ENCODE measurements at regions not wholly inside any gene's neighbourhood (a gene's known extent, or its start where the extent isn't known, plus 50 kb on each side); places are given as distances from the start of the nearest gene placed in this dataset.
"Not testable (repeated sequence)": the region's sequence is repeated elsewhere in the genome, so short reads cannot be mapped to it uniquely, and the experiment has no call there.

DNA sequence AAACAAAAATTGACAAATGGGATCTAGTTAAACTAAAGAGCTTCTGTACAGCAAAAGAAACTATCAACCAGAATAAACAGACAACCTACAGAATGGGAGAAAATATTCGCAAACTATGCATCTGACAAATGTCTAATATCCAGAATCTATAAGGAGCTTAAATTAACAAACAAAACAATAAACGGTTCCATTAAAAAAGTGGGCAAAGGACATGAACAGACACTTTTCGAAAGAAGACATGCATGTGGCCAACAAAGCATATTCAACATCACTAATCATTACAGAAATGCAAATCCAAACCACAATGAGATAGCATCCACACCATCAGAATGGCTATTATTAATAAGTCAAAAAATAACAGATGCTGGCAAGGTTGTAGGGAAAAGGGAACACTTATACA lies 50.5 kb upstream of the MED13L start:
- not testable (repeated sequence) for DNase-seq

DNA sequence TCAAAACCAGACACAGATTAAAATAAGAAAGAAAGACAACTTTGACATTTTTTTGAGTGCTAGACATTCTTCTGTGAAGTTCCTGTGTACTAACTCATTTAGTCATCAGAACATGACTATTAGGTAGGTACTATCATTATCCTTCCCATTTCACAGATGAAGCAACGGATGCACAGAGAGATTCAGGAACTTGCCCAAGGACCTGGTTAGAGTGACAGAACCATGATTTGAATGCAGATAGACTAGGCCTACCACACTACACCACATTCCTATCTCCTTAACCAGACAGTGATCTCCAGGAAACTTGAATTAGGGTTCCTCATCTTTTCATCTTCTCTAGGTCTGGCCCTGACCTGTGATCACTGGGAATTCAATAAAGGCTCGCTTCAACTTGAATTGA lies 54.4 kb upstream of the MED13L start:
- DNase-seq: no peak

DNA sequence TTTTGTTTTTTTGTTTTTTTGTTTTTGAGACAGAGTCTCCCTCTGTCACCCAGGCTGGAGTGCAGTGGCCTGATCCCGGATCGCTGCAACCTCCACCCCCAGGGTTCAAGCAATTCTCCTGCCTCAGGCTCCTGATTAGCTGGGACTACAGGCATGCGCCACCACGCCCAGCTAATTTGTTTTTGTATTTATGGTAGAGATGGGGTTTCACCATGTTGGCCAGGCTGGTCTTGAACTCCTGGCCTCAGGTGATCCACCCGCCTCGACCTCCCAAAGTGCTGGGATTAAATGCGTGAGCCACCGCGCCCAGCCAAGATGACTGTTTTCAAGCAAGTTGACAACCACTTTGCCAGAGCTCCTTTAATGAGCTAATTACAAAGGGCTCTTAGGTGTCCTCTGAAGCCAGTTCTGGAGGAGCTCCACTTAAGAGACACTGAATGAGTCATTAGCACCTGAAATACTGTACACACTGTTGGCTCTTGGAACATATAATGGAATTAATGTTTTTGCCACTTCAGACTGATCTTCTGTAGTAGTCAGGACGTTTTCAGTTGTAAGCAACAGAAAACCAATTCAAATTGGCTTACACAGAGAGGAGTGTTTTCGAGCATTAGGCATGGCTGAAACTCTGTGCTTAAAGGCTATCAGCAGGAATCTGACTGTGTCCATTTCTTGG lies 55.4 kb upstream of the MED13L start:
- DNase-seq: no peak

DNA sequence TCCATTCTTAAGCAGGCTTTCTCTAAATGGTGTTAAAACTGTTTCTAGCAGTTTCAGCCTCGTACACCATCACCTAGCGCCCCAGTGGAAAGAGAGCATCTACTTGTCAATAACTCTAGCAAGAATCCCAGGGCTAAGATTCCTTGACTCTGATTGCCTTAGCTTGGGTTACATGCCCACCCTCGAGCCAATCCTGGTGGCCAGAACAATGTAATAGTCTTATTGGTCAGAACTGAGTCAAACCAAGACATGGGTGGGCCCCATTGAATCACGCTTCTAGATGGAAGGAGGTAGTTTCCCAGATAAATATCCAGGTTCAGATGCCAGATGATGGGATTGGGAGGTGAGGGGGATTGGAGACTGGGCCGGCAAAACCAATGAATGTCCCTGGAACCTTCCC lies 55.9 kb upstream of the MED13L start:
- no peak for DNase-seq

DNA sequence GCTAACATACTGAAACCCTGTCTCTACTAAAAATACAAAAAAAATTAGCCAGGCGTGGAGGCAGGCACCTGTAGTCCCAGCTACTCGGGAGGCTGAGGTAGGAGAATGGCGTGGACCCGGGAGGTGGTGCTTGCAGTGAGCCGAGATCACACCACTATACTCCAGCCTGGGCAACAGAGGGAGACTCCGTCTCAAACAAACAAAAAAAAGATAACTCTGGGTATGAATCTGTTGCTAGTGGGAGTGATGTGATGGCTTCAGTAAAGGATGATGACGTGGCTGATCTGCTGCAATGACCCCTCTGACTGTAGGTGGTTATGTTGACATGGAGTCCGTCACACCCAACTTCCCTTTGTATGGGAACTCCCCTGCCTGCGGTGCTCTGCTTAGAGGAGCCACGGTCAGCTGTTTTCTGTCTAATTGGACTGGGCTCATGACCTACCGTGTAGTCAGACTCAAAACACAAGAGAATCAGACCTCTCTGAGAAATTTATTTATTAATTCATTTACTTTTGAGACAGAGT lies 59.1 kb upstream of the MED13L start:
- DNase-seq: no peak

DNA sequence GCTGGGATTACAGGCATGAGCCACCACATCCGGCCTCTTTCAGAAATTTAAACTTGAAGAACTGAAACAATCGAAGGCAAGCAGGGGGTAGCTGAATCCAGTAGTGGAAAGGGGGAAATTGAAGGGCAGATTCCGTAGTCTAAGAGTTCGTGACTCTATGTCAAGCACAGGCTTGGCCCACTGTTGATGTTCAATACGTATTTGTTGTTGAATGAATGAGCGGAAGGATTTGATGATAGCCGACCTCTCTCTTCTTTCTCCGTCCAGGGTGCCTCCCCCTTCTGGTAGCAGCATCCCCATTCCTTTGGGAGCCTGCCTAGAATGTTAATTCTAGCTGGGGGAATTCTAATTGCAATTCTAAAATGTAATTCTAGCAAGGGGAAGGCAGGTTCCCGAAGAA lies 59.8 kb upstream of the MED13L start:
- DNase-seq: no peak

DNA sequence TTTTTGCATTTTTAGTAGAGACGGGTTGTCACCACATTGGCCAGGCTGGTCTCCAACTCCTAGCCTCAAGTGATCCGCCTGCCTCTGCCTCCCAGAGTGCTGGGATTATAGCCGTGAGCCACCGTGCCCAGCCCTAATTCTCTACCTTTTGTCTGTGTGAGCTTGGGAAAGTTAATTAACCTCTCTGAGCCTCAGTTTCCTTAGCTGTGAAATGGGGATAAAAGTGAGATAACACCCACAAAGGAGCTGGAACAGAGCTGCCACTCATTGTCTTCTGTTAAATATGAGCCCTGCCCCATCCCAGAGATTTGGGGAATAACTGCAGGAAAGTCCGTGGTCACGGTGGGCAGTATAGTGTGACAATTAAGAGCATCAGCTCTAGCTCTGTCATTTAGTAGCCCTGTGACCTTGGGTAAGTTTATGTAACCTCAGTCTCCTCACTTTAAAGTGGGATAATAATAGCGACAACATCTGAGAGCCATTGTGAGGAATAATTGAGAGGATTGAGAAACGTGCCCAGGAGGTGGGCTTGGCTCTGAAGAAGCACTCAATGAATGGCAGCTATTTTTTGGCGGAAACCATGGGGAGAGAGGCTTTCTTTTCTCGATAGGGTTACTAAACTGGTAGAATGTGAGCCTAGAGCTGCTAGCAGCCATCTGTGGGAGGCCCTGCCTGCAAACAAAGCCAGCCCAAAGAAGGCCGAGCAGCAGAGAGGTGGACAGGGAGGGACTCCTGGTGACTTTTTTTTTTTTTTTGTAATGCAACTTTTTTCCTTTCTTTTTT lies 60.8 kb upstream of the MED13L start:
- no peak for DNase-seq

DNA sequence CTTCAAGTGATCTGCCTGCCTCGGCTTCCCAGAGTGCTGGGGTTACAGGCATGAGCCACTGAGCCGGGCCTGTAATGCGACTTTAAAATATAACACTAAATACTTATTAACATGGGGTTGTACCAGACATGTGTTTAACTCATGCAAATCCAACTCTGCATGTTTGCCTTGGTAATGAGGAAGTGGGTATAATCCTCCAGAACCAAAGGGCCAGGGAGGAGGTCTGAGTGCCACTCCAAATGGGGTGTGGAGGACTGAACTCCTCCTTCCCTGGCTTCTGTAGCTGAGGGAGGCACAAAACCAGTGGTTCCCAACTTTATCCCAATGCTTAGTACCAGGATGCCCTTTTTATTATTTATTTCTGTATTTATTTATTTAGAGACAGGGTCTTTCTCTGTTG lies 61.6 kb upstream of the MED13L start:
- DNase-seq: no peak

DNA sequence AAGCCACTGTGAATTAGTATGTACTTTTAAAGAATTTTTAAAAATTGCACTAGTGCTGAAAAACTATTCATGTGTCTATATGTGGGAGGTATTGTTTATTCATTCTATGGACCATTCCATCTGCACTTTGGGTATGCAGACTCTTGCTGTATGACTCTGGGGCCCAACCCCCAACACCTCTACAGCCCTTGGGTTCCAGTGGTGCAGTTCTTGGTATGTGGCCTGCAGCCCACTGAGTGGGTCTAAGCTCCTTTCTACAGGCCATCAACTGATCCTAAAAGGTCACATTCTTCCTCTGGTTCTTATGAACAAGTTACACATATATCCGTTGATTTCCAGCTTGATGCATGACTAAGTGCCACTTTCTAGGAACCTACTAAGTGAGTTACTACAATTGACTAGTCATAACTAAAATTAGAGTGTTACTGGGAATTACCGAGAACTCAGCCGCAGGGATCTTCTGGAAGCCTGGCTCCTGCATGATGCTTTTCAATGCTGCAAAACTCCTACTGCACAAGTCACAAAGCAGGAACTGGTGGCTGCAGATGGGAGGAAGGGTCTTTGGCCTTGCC lies 62.4 kb upstream of the MED13L start:
- no peak for DNase-seq

DNA sequence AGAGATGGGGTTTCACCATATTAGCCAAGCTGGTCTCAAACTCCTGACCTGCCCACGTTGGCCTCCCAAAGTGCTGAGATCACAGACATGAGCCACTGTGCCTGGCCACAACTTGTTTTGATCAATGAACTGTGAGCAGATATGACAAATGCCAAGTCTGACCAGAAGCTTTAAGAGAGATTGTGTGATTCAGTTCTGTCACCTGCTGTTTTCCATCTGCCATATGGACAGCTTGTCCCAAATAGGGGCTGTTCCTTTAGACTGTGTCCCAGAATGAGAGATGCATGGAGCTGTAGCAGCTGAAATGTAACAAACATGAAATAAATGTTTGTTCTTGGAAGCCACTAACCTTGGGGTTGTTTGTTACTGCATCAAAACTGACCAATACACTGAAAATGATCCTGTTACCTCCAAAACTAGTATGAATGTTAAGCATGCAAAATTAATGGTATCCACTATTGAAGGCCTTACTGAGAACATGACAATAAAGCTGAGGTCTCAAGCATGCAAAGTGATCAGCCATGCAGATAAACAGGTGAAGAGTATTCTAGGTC lies 65.9 kb upstream of the MED13L start:
- no peak for DNase-seq

DNA sequence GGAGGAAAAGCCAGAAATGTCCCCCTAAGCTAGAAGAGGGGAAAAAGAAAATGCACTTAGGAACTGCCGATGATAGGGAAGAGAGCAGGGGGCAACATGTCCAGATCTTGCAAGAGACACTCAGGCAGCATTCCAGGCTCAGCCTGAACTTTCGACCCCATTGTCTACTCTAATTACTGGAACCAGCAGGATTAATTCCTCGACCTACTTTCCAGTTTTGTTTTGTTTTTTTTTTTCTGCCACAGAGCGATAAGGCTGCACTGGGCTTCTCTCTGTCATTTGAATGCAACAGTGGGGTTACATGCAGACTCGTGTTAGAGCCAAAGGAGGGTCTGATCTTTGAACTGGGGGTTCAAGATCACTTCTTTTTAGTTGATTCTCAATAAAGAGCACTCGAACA lies 68.7 kb upstream of the MED13L start:
- DNase-seq: no peak

DNA sequence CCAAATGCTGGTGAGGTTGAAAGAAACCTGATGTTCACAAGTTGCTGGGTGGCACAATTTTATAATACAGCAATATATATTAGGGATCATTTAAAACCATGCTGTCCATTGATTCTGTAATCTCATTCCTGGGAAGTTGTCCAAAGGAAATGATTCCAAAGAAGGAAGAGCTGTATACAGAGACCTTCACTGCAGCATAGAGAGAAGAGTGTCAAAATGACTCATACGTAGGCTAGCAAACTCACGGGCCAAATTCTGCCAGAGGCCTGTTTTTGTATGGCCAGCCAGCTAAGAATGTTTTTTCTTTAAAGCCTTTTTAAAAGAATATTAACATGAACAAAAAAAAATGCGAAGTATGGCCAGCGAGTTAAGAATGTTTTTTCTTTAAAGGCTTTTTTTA lies 69.2 kb upstream of the MED13L start:
- peak; percentile 75 for DNase-seq

DNA sequence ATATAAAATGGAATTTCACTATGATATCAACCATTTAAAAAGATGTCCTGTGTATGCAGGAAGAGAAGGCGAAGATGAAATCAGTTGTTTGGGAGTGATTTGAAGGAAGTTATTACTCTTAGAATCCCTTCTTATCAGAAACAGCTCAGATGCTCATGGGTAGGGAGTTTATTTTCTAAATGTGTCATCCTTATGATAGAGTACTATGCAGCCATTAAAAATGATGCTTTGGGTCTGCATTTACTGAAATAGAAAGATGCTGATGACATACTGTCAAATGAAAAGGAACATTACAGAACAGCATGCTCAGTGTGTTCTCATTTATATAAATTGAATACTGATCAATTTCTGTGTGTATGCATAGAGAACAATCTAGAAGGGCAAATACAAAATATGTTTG lies 69.8 kb upstream of the MED13L start:
- DNase-seq: no peak

DNA sequence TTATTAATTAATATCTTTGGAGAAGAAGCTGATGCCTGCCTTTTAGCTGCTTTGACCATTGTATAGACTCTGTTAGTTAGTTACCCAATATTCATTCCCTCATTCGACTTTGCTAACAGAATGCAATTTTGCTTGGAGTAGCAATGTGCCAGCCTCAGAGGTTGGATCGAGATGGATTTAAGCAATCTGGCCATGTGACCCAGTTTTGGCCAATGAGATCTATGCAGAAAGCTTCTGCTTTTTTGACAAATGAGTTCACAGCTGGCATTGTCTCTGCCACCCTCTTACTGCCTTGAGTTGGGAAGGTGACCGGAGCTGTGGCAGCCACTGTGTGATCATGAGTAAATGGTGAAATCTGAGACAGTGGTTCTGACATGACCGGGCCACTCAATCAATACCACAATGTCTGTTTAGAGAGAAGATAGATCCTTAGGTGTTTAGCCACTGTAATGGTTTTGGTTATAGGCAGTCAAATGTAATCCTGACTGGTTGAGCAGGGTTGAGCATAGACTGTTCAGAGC lies 74.9 kb upstream of the MED13L start:
- no peak for DNase-seq

DNA sequence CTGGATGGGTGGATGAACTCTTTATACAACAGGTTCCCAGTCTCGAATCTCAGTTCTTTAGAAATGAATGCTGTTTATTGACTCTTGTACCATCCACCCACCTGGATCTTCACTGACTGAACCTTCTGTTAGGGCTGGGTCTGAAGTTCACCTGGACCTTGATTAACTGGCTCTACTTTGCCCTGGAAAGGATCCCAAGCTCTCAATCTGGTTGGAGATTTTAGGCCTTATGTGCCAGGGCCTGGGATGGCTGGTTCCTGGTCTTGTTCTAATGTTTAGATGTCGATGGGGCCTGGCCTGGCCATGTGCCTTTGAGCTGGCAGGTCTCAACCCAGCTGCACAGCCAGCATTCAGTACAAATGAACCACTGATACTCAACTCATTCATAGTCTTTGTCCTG lies 76.5 kb upstream of the MED13L start:
- DNase-seq: no peak

DNA sequence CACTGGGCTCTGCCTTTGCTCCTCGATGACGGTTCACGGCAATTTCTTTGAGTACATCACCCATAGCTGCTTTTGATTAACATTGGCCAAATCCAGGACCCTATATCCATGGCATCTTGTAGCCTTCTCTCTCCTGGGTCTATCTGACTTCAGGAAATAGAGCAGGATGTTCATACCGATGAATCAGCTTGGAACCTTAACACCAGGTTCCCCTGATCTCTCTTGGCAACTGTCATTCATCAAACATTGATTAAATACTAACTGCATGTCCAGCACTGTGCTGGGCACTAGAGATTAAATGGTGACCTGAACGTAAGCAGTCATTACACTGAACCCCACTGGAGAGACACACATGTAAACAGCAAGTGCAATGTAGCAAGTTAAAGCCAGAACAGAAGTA lies 77.0 kb upstream of the MED13L start:
- DNase-seq: no peak

DNA sequence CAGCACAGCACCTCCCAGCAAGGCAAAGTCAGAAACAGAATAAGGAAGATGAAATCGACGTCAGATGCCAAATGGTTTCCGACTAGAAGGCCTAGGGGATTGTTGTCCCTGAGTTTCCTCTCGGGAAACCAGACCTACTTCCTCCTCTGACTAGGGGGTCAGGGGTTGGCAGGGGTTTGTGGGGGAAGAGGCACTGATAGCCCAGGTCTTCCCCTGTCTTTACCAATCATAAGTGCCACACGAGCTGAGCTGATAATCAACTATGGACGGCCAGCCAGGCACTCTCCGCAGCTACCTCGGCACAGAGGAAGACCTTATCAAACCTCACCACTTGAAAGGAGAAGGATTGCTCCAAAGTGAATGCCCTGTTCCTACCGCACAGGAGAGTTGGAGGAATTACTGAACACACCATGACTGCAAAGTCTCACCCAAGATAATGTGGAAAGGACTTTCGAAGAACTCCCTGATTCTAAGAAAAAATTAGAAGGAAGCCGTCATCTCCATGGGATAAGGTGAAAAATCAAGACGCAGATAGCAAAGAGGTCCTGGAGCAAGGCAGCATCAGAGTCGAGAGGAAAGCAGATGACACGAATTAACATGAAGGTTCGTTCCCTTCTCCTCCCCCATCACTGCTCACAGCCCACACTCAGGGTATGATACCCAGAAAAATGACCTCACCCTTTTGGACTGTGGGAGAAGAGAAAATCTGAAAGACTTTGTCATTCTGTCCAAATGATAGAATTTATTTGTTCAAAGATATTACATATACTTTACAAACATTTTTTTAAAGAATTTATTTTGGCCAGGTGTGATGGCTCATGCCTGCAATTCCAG lies 77.7 kb upstream of the MED13L start:
- DNase-seq: no peak

DNA sequence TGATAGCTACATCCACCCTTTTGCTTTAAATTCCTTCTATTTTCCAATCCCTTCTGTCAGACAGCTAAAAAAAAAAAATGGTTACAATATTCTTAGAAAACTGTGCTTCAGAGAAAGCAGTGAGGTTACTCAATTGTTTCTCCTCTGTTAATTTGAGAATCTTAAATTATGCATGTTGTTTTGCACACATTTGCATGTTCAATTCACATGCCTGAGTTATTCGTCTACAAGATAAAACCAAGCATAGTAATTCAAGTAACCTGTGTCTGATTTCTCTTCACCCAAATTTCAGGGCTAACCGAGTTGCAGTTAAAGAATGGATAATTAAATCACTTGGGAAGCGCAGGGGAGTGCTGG lies 81.0 kb upstream of the MED13L start:
- DNase-seq: no peak

DNA sequence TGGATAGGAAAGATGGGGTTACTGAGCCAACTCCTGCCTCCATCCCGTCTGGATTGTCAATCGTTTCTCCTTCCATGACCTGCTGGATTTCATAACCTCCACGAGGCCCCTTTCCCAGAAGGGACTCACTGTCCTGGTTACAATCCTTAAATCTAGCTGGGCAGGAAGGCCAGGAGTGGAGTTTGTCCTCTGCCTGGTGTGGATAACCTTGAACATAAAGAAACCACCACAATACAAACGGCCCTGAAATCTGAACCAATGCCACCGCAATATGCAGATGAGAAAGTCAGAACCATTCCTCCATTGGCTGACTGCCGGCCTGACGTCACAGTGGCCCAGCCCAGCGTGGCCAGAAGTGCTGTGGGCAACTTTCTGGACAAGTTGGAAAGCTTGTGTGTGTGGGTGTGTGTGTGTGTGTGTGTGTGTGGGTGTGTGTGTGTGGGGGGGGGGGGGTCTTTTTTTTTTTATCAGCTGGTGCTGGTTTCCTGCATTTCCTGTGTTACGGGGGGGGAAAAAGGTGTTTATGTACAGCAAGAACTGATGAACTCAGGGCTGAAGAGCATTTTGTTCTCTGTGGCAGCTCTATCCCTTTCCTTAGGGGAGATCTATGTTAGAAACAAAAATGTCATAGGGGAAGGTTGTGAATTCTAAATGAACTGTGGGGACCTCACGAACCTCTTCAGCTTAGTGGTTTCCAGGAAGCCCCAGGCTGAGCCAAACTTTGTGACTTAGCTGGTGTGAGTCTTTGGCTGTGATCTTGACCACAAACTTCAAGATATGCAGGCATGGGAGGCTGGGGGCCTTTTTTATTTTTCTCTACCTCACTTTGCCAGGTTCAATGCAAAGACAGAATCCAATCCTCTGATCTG lies 81.6 kb upstream of the MED13L start:
- DNase-seq: peak; percentile 89

DNA sequence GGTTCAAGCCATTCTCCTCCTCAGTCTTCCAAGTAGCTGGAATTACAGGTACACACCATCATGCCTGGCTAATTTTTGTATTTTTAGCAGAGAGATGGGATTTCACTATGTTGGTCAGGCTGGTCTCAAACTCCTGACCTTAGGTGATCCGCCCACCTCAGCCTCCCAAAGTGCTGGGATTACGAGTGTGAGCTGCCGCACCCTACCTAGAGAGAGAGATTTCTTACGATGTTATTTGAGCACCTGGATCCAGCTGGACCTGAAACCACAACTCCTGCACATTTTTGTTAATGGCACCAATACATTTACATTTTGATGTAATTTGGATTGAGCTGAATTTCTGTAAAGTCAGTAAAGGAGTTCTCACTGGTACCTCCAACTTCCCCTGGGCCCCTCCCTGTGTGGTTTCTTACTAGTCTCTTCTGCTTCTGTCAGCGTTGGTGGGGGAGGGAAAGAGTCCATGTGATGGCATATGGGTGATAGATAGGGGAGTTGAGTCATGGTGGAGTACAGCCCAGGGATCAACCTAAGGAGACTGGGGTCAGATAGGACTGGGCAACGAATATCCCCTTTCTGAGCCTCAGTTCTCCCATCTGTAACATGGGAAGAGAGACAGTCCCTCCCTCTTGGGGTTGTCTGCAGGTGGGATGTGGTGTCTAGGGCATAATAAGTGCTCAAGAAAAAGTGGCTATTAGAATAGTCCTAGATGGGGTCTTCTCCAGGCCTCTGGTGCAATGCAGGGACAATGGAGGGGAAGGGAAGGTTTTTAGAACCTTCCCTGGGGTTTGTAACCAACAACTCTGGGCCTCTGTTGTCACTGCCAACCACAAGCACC lies 83.3 kb upstream of the MED13L start:
- DNase-seq: no peak

Data from amniotic stem cell (primary cell).